AG10803 (cell line): ENCODE measurements at regions not wholly inside any gene's neighbourhood (a gene's known extent, or its start where the extent isn't known, plus 50 kb on each side); places are given as distances from the start of the nearest gene placed in this dataset.
"Not testable (repeated sequence)": the region's sequence is repeated elsewhere in the genome, so short reads cannot be mapped to it uniquely, and the experiment has no call there.

Experiments
- DNase-seq: peaks from one replicate; pipeline ENCODE4 v3.0.0; 2010; ENCODE audit warnings: low read depth
- H3K4me3 ChIP-seq: 2 replicates; pipeline ENCODE4 v1.5.1; 2011; ENCODE audit warnings: mild to moderate bottlenecking, low read length, control low read depth
- CTCF ChIP-seq: conservative IDR thresholded peaks from 2 replicates; pipeline ENCODE4 v1.5.1; 2011; ENCODE audit warnings: mild to moderate bottlenecking, low read length, control low read depth, inconsistent platforms

GRCh38 chr9:90219548-90220118 lies 423.0 kb downstream of the DIRAS2 start:
- TF ChIP-seq CTCF = peak; percentile 21; the same call in 1 of the 2 replicates
- H3K4me3 ChIP-seq = no peak overlapping the region
- DNase-seq = no peak

- H3K4me3 ChIP-seq, DNase-seq: not testable (repeated sequence)
Measured at GRCh38 chr9:90221899-90222298, 420.7 kb downstream of the DIRAS2 start.

GRCh38 chr9:90226839-90227338 lies 415.7 kb downstream of the DIRAS2 start:
- H3K4me3 ChIP-seq = not testable (repeated sequence)
- peak; percentile 57 for TF ChIP-seq CTCF
- DNase-seq = peak; percentile 42

GRCh38 chr9:90233081-90233480 lies 409.5 kb downstream of the DIRAS2 start:
- DNase-seq, H3K4me3 ChIP-seq: not testable (repeated sequence)

- no peak overlapping the region for H3K4me3 ChIP-seq
- no peak for TF ChIP-seq CTCF
- DNase-seq = no peak
Measured at GRCh38 chr9:90240541-90240940, 402.1 kb downstream of the DIRAS2 start.

GRCh38 chr9:90245661-90246060 lies 397.0 kb downstream of the DIRAS2 start:
- no peak overlapping the region for H3K4me3 ChIP-seq
- TF ChIP-seq CTCF = no peak
- no peak for DNase-seq

- TF ChIP-seq CTCF = no peak
- H3K4me3 ChIP-seq = no peak overlapping the region
- DNase-seq = no peak
Measured at GRCh38 chr9:90249094-90249493, 393.5 kb downstream of the DIRAS2 start.

GRCh38 chr9:90251316-90251715 lies 391.3 kb downstream of the DIRAS2 start:
- H3K4me3 ChIP-seq = no peak overlapping the region
- TF ChIP-seq CTCF = no peak
- no peak for DNase-seq
